WTC11 (cell line): ENCODE measurements at regions not wholly inside any gene's neighbourhood (a gene's known extent, or its start where the extent isn't known, plus 50 kb on each side); places are given as distances from the start of the nearest gene placed in this dataset.

Source experiments
- ATAC-seq: fragments of 200-7000 bp; cut with Tn5 transposase; 2 replicates; pipeline ENCODE4 v1.10.0; 2021; ENCODE audit warnings: mild to moderate bottlenecking, moderate library complexity
- CTCF ChIA-PET: fragments of 300-600 bp; sonication (Branson Sonifier 250); formaldehyde crosslinking; loops from one replicate; lab custom pipeline; 2021; ENCODE audit warnings: antibody characterized with exemption; lab: Charles Lee
- POLR2A ChIA-PET: fragments of 350-600 bp; sonication (Branson Sonifier 250); formaldehyde crosslinking; loops from one replicate; lab custom pipeline; 2021; ENCODE audit warnings: antibody characterized with exemption; lab: Charles Lee
- DNase-seq: peaks from one replicate; pipeline ENCODE4 v3.0.0; 2021; ENCODE audit warnings: low spot score
- H3K27ac Mint-ChIP-seq: 2 replicates; pipeline ENCODE4 v1.8.0; 2021; ENCODE audit warnings: mixed read lengths
- H3K27me3 Mint-ChIP-seq: 2 replicates; pipeline ENCODE4 v1.8.0; 2021; ENCODE audit warnings: low read depth, mild to moderate bottlenecking, moderate library complexity, mixed read lengths
- H3K36me3 Mint-ChIP-seq: 2 replicates; pipeline ENCODE4 v1.8.0; 2021; ENCODE audit warnings: mixed read lengths
- H3K4me1 Mint-ChIP-seq: 2 replicates; pipeline ENCODE4 v1.8.0; 2022; ENCODE audit warnings: mixed read lengths
- H3K4me3 Mint-ChIP-seq: 2 replicates; pipeline ENCODE4 v1.8.0; 2021; ENCODE audit warnings: mild to moderate bottlenecking, moderate library complexity, mixed read lengths
- H3K9me3 Mint-ChIP-seq: 2 replicates; pipeline ENCODE4 v1.8.0; 2021; ENCODE audit warnings: mixed read lengths
- CREB1 ChIP-seq: sonication (generic); formaldehyde crosslinking; IDR thresholded peaks from 2 replicates; pipeline ENCODE4 v1.8.0; 2023; ENCODE audit warnings: mild to moderate bottlenecking, missing genetic modification reagents
- EMX1 ChIP-seq: fragments of 250-450 bp; sonication (Bioruptor Pico); IDR thresholded peaks from 2 replicates; pipeline ENCODE4 v1.8.0; 2021; ENCODE audit warnings: mild to moderate bottlenecking
- GTF2I ChIP-seq: fragments of 250-450 bp; sonication (Bioruptor Pico); conservative IDR thresholded peaks from 2 replicates; pipeline ENCODE4 v1.4.0; 2021; ENCODE audit warnings: mild to moderate bottlenecking
- HMGA2 ChIP-seq: fragments of 250-450 bp; sonication (Bioruptor Pico); IDR thresholded peaks from 2 replicates; pipeline ENCODE4 v1.4.0; 2021; ENCODE audit warnings: mild to moderate bottlenecking, moderate library complexity
- JAZF1 ChIP-seq: fragments of 250-450 bp; sonication (Bioruptor Pico); IDR thresholded peaks from 2 replicates; pipeline ENCODE4 v1.9.0; 2021; ENCODE audit warnings: moderate library complexity, mild to moderate bottlenecking, inconsistent platforms
- KAT7 ChIP-seq: sonication (generic); formaldehyde crosslinking; IDR thresholded peaks from 2 replicates; pipeline ENCODE4 v1.8.1; 2023; ENCODE audit warnings: missing genetic modification reagents, mild to moderate bottlenecking, borderline replicate concordance
- NFE2L1 ChIP-seq: sonication (generic); formaldehyde crosslinking; IDR thresholded peaks from 2 replicates; pipeline ENCODE4 v1.8.1; 2023; ENCODE audit warnings: missing genetic modification reagents
- SOX15 ChIP-seq: fragments of 250-450 bp; sonication (Bioruptor Pico); IDR thresholded peaks from 2 replicates; pipeline ENCODE4 v1.9.0; 2021; ENCODE audit warnings: mild to moderate bottlenecking
- ZNF232 ChIP-seq: sonication (generic); formaldehyde crosslinking; IDR thresholded peaks from 2 replicates; pipeline ENCODE4 v1.8.0; 2022; ENCODE audit warnings: mild to moderate bottlenecking, missing genetic modification reagents
- ZNF423 ChIP-seq: fragments of 250-450 bp; sonication (Bioruptor Pico); IDR thresholded peaks from 2 replicates; pipeline ENCODE4 v2.1.2; 2022; ENCODE audit warnings: mild to moderate bottlenecking, moderate library complexity
- TF ChIP-seq, protein P1 (sequence below): sonication (generic); formaldehyde crosslinking; IDR thresholded peaks from 2 replicates; pipeline ENCODE4 v1.8.1; 2022; ENCODE audit warnings: low read depth, mild to moderate bottlenecking, moderate library complexity, missing genetic modification reagents, borderline replicate concordance
- TF ChIP-seq, protein P2 (sequence below): fragments of 250-450 bp; sonication (Bioruptor Pico); conservative IDR thresholded peaks from 2 replicates; pipeline ENCODE4 v1.9.0; 2021; ENCODE audit warnings: mild to moderate bottlenecking
- TF ChIP-seq, protein P3 (sequence below): sonication (generic); formaldehyde crosslinking; IDR thresholded peaks from 2 replicates; pipeline ENCODE4 v1.8.1; 2022; ENCODE audit warnings: mild to moderate bottlenecking, moderate library complexity, missing genetic modification reagents
- TF ChIP-seq, protein P4 (sequence below): sonication (generic); formaldehyde crosslinking; IDR thresholded peaks from 2 replicates; pipeline ENCODE4 v1.8.0; 2022; ENCODE audit warnings: mild to moderate bottlenecking, missing genetic modification reagents
- TF ChIP-seq, protein P5 (sequence below): sonication (generic); formaldehyde crosslinking; IDR thresholded peaks from 2 replicates; pipeline ENCODE4 v1.8.0; 2022; ENCODE audit warnings: mild to moderate bottlenecking, missing genetic modification reagents
- TF ChIP-seq, protein P6 (sequence below): fragments of 250-450 bp; sonication (Bioruptor Pico); IDR thresholded peaks from 2 replicates; pipeline ENCODE4 v1.9.0; 2021; ENCODE audit warnings: mild to moderate bottlenecking
- TF ChIP-seq, protein P7 (sequence below): fragments of 250-450 bp; sonication (Bioruptor Pico); IDR thresholded peaks from 2 replicates; pipeline ENCODE4 v2.1.2; 2022; ENCODE audit warnings: mild to moderate bottlenecking, moderate library complexity

DNA sequence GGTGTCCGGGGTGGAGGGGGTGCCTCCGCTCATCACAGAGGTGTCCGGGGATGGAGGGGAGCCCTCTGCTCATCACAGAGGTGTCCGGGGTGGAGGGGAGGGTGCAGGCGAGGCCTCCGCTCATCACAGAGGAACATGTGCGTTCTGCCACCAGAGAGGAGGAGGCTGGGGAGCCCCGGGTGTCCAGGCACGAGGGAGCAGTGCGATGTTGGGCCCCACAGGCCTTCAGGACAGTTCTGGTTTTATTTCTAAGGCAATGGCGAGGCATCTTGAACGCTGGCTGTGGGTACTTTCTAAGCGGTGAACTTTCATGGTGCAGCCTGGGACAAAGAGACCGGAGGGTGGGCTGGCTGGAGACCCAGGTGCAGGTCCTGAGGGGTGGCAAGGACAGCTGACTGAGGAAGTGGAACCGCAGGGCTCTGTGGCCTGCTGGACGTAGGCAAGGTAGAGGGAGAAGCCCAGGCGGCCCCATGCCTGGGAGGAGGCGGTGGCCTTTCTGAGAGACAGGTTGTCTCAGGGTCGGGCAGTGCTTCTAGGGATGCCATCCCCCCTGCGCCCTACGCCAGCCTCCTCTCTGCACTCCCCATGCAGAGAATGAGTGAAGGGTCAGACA is 196.6 kb upstream of the SALL3 start:
- no peak overlapping the region for H3K27ac Mint-ChIP-seq
- H3K4me3 Mint-ChIP-seq, result no peak overlapping the region
- DNase-seq (no peak), ATAC-seq (no peak)
- CTCF ChIA-PET, result no interaction called here
- peaks cover 13% of the 10 kb centered on the region; the same call in 1 of the 2 replicates for H3K36me3 Mint-ChIP-seq
- no peaks in the 10 kb centered on the region for H3K4me1 Mint-ChIP-seq
- TF ChIP-seq, protein P1, sequence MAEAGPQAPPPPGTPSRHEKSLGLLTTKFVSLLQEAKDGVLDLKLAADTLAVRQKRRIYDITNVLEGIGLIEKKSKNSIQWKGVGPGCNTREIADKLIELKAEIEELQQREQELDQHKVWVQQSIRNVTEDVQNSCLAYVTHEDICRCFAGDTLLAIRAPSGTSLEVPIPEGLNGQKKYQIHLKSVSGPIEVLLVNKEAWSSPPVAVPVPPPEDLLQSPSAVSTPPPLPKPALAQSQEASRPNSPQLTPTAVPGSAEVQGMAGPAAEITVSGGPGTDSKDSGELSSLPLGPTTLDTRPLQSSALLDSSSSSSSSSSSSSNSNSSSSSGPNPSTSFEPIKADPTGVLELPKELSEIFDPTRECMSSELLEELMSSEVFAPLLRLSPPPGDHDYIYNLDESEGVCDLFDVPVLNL (CRISPR knock-in tag), result no peak
- TF ChIP-seq CREB1 (CRISPR knock-in tag) (no peak), NFE2L1 (no peak), GTF2I (CRISPR knock-in tag) (no peak)
- TF ChIP-seq, protein P2, sequence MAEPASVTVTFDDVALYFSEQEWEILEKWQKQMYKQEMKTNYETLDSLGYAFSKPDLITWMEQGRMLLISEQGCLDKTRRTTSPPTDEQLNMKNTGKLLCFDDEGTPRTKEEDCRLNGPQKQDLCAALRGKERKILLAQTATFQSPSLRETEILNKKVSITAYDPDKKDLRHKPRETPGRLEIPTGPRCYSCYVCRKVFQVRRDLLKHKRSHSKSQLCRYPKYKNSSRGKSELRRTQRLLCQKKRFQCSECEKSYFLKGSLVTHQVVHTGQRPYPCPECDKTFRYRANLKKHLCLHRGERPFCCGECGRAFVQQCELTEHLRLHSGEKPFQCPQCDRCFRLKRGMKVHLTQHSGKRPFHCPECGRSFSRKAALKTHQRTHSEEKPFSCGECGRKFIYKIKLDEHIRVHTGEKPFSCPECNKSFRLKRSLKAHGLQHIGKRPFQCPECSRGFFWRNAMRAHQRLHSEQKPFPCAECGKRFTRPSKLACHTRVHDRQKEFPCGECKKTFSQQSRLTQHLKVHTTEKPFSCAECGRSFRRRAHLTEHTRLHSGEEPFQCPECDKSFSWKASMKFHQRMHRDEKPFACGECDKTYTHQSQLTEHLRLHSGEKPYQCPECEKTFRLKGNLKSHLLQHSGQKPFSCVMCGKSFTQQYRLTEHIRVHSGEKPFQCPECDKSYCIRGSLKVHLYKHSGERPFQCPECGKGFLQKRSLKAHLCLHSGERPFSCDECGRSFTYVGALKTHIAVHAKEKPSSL (CRISPR knock-in tag), result no peak
- TF ChIP-seq, protein P3, sequence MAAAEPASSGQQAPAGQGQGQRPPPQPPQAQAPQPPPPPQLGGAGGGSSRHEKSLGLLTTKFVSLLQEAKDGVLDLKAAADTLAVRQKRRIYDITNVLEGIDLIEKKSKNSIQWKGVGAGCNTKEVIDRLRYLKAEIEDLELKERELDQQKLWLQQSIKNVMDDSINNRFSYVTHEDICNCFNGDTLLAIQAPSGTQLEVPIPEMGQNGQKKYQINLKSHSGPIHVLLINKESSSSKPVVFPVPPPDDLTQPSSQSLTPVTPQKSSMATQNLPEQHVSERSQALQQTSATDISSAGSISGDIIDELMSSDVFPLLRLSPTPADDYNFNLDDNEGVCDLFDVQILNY (CRISPR knock-in tag), result no peak
- H3K9me3 Mint-ChIP-seq, result peaks cover 28% of the 10 kb centered on the region
- POLR2A ChIA-PET, result no interaction called here
- no peaks in the 10 kb centered on the region for H3K27me3 Mint-ChIP-seq

DNA sequence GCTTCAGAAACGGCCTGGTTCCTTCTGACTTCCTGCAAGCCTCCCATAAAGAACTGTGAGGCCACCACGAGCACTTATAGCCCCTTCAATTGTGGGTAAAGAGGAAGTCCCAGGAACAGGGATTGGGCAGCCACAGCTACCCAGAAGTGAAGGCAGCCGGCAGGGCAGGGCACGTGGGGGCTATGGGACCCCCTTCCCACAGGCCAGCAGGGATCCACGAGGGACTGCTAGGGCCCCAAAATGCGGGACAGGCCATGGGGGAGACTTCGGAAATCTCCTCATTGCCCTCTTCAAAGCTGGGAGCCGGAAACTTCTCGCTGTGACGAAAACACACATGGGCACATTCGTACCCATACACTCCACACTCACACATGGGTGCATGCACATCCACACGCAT is 196.1 kb upstream of the SALL3 start:
- POLR2A ChIA-PET, result no interaction called here
- H3K36me3 Mint-ChIP-seq, result peaks cover 13% of the 10 kb centered on the region; the same call in 1 of the 2 replicates
- no peak for DNase-seq
- no peaks in the 10 kb centered on the region for H3K4me1 Mint-ChIP-seq
- TF ChIP-seq ZNF423 (CRISPR knock-in tag) (no peak), SOX15 (CRISPR knock-in tag) (no peak), HMGA2 (CRISPR knock-in tag) (no peak), EMX1 (CRISPR knock-in tag) (no peak), KAT7 (CRISPR knock-in tag) (no peak), ZNF232 (CRISPR knock-in tag) (no peak), JAZF1 (CRISPR knock-in tag) (no peak)
- TF ChIP-seq, protein P4, sequence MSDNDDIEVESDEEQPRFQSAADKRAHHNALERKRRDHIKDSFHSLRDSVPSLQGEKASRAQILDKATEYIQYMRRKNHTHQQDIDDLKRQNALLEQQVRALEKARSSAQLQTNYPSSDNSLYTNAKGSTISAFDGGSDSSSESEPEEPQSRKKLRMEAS (CRISPR knock-in tag), result no peak
- TF ChIP-seq, protein P5, sequence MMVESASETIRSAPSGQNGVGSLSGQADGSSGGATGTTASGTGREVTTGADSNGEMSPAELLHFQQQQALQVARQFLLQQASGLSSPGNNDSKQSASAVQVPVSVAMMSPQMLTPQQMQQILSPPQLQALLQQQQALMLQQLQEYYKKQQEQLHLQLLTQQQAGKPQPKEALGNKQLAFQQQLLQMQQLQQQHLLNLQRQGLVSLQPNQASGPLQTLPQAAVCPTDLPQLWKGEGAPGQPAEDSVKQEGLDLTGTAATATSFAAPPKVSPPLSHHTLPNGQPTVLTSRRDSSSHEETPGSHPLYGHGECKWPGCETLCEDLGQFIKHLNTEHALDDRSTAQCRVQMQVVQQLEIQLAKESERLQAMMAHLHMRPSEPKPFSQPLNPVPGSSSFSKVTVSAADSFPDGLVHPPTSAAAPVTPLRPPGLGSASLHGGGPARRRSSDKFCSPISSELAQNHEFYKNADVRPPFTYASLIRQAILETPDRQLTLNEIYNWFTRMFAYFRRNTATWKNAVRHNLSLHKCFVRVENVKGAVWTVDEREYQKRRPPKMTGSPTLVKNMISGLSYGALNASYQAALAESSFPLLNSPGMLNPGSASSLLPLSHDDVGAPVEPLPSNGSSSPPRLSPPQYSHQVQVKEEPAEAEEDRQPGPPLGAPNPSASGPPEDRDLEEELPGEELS, result no peak
- TF ChIP-seq, protein P6, sequence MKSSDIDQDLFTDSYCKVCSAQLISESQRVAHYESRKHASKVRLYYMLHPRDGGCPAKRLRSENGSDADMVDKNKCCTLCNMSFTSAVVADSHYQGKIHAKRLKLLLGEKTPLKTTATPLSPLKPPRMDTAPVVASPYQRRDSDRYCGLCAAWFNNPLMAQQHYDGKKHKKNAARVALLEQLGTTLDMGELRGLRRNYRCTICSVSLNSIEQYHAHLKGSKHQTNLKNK (CRISPR knock-in tag), result no peak
- TF ChIP-seq, protein P7, sequence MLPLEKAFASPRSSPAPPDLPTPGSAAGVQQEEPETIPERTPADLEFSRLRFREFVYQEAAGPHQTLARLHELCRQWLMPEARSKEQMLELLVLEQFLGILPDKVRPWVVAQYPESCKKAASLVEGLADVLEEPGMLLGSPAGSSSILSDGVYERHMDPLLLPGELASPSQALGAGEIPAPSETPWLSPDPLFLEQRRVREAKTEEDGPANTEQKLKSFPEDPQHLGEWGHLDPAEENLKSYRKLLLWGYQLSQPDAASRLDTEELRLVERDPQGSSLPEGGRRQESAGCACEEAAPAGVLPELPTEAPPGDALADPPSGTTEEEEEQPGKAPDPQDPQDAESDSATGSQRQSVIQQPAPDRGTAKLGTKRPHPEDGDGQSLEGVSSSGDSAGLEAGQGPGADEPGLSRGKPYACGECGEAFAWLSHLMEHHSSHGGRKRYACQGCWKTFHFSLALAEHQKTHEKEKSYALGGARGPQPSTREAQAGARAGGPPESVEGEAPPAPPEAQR (CRISPR knock-in tag), result no peak
- no peak for ATAC-seq
- H3K27ac Mint-ChIP-seq, result no peak overlapping the region
- H3K27me3 Mint-ChIP-seq, result no peaks in the 10 kb centered on the region
- CTCF ChIA-PET, result no interaction called here
- H3K9me3 Mint-ChIP-seq, result peaks cover 28% of the 10 kb centered on the region
- H3K4me3 Mint-ChIP-seq, result no peak overlapping the region
